Esophagus muscularis mucosa (tissue), 4 donors: ENCODE measurements at regions not wholly inside any gene's neighbourhood (a gene's known extent, or its start where the extent isn't known, plus 50 kb on each side); places are given as distances from the start of the nearest gene placed in this dataset.

Experiments
- DNase-seq: peaks from one replicate; pipeline ENCODE4 v3.0.0-alpha.2; 2017; ENCODE audit errors: extremely low spot score
- H3K27ac ChIP-seq, 4 donors: fragments of 200-600 bp; sonication (generic); replicated peaks in 1 of 4; 1 replicate in 3 of 4; 2 replicates in 1 of 4; pipeline ENCODE4 v1.5.1; 2016 to 2019; ENCODE audit warnings: mild to moderate bottlenecking in 1 of 4
- H3K27me3 ChIP-seq, 4 donors: fragments of 200-600 bp; sonication (generic); one replicate each; pipeline versions ENCODE4 v1.5.1 to v1.6.0; 2016 to 2019
- H3K36me3 ChIP-seq, 4 donors: fragments of 200-600 bp; sonication (generic); one replicate each; pipeline ENCODE4 v1.5.1; 2016 to 2019
- H3K4me1 ChIP-seq, 4 donors: fragments of 200-600 bp; sonication (generic); one replicate each; pipeline ENCODE4 v1.5.1; 2016 to 2019
- H3K4me3 ChIP-seq, 4 donors: fragments of 200-600 bp; sonication (generic); 1 replicate in 2 of 4; 2 replicates in 2 of 4; pipeline ENCODE4 v1.5.1; 2016 to 2019; ENCODE audit warnings: mild to moderate bottlenecking in 4 of 4, moderate library complexity in 1 of 4
- H3K9me3 ChIP-seq, 4 donors: fragments of 200-600 bp; sonication (generic); 1 replicate in 3 of 4; 2 replicates in 1 of 4; pipeline ENCODE4 v1.5.1; 2016 to 2019
- CTCF ChIP-seq, 3 experiments: fragments of 200-600 bp in 2 of 3; fragments of 450-650 bp in 1 of 3; sonication (generic) in 2 of 3; IDR thresholded peaks; one replicate each; pipeline ENCODE4 v1.5.1; 2017 to 2019; ENCODE audit warnings: antibody characterized with exemption in 3 of 3, mild to moderate bottlenecking in 2 of 3, moderate library complexity in 1 of 3
- EP300 ChIP-seq: sonication (generic); formaldehyde crosslinking; IDR thresholded peaks from one replicate; pipeline ENCODE4 v1.6.1; 2017; ENCODE audit warnings: antibody characterized with exemption
- POLR2A ChIP-seq: fragments of 450-650 bp; IDR thresholded peaks from one replicate; pipeline ENCODE4 v1.6.1; 2017; ENCODE audit warnings: antibody characterized with exemption, moderate library complexity, mild to moderate bottlenecking, low read depth
- POLR2AphosphoS5 ChIP-seq, 2 donors: sonication (generic); formaldehyde crosslinking; IDR thresholded peaks; one replicate each; pipeline ENCODE4 v1.6.1; 2017; ENCODE audit warnings: antibody characterized with exemption in 2 of 2
- WGBS: methylation state at CpG from one replicate; pipeline ENCODE4 v1.1.5; 2018; 5-methylcytosine and 5-hydroxymethylcytosine counted together
- intact Hi-C: fragments of 100-400 bp; cut with DNase I; formaldehyde crosslinking; loops from one replicate; pipeline ENCODE4 v1.15.1; 2023

- Histone ChIP-seq H3K27ac (no peak overlapping the region), H3K4me1 (peaks cover 0 to 5% (median 0%) of the 10 kb centered on the region in 4 donors), H3K36me3 (no peaks in the 10 kb centered on the region), H3K9me3 (no peaks in the 10 kb centered on the region), H3K27me3 (no peaks in the 10 kb centered on the region), H3K4me3 (no peak overlapping the region)
- WGBS, result 78% methylated on average over 1 of the region's 1 CpG
- TF ChIP-seq EP300, result no peak
- no peak for TF ChIP-seq CTCF (IDR thresholded peaks at IDR 0.05)
- no peak for TF ChIP-seq POLR2A
- TF ChIP-seq POLR2AphosphoS5 (IDR thresholded peaks at IDR 0.05), result no peak
- DNase-seq, result no peak
- intact Hi-C loops, result loop anchor here (5.0 kb wide), 1 partner anchor 420 kb away; no protein-coding TSS in a partner anchor
Observed at GRCh38 chr7:137172105-137172590, 171.4 kb downstream of the PTN start.

GRCh38 chr7:137169282-137169698, 174.2 kb downstream of the PTN start:
- WGBS, result 18% methylated on average over 8 of the region's 8 CpGs
- H3K27ac ChIP-seq, result no peak overlapping the region

GRCh38 chr7:137167609-137168008, 175.9 kb downstream of the PTN start:
- no peak overlapping the region for H3K4me3 ChIP-seq
- H3K9me3 ChIP-seq, result no peaks in the 10 kb centered on the region
- intact Hi-C loops, result loop anchor here (5.0 kb wide), 1 partner anchor 285 kb away; no protein-coding TSS in a partner anchor
- no peak overlapping the region for H3K27ac ChIP-seq
- H3K36me3 ChIP-seq, result no peaks in the 10 kb centered on the region
- TF ChIP-seq CTCF (IDR thresholded peaks at IDR 0.05) (no peak), POLR2A (no peak), POLR2AphosphoS5 (IDR thresholded peaks at IDR 0.05) (no peak)
- H3K27me3 ChIP-seq, result no peaks in the 10 kb centered on the region
- H3K4me1 ChIP-seq, result peaks cover 0 to 13% (median 3%) of the 10 kb centered on the region in 4 donors
- WGBS, result 91% methylated on average over 2 of the region's 2 CpGs
- no peak for DNase-seq

More at GRCh38 chr7:137169282-137169698, 174.2 kb downstream of the PTN start:
- TF ChIP-seq CTCF (IDR thresholded peaks at IDR 0.05) (peak; percentile 48 to 69 (median 61)), EP300 (no peak)
- no peaks in the 10 kb centered on the region for H3K9me3 ChIP-seq
- H3K27me3 ChIP-seq, result no peaks in the 10 kb centered on the region
- no peak overlapping the region for H3K4me3 ChIP-seq
- intact Hi-C loops, result loop anchor here (5.0 kb wide), 1 partner anchor 283 kb away; no protein-coding TSS in a partner anchor
- no peak for DNase-seq
- peaks cover 0 to 13% (median 3%) of the 10 kb centered on the region in 4 donors for H3K4me1 ChIP-seq
- H3K36me3 ChIP-seq, result no peaks in the 10 kb centered on the region

GRCh38 chr7:137166363-137166762, 177.2 kb downstream of the PTN start:
- intact Hi-C loops, result loop anchor here (5.0 kb wide), 1 partner anchor 286 kb away; no protein-coding TSS in a partner anchor

More at GRCh38 chr7:137166363-137166762, 177.2 kb downstream of the PTN start:
- no peaks in the 10 kb centered on the region for H3K9me3 ChIP-seq
- WGBS, result 80% methylated on average over 2 of the region's 2 CpGs
- H3K4me3 ChIP-seq, result no peak overlapping the region
- TF ChIP-seq POLR2AphosphoS5 (IDR thresholded peaks at IDR 0.05) (no peak), POLR2A (no peak), CTCF (IDR thresholded peaks at IDR 0.05) (no peak), EP300 (no peak)
- no peak for DNase-seq
- H3K27me3 ChIP-seq, result no peaks in the 10 kb centered on the region
- no peaks in the 10 kb centered on the region for H3K36me3 ChIP-seq
- H3K4me1 ChIP-seq, result peaks cover 0 to 13% (median 3%) of the 10 kb centered on the region in 4 donors
- no peak overlapping the region for H3K27ac ChIP-seq
